K562 (cell line): ENCODE measurements at regions not wholly inside any gene's neighbourhood (a gene's known extent, or its start where the extent isn't known, plus 50 kb on each side); places are given as distances from the start of the nearest gene placed in this dataset.

Experiments used
- FOXK2 ChIP-seq, 2 experiments: fragments of 450-650 bp; IDR thresholded peaks in 1 of 2; conservative IDR thresholded peaks in 1 of 2; 2 replicates each; pipeline ENCODE4 v1.6.1; 2016; ENCODE audit warnings: low read depth in 2 of 2, mild to moderate bottlenecking in 1 of 2
- RBBP5 ChIP-seq: fragments of 200-600 bp; sonication (generic); IDR thresholded peaks from 2 replicates; pipeline ENCODE4 v1.6.1; 2012; ENCODE audit warnings: borderline replicate concordance, mild to moderate bottlenecking, low read length, control low read depth, inconsistent platforms; ENCODE audit not compliant: insufficient read depth, poor library complexity, severe bottlenecking
- RFX1 ChIP-seq: fragments of 450-650 bp; IDR thresholded peaks from 2 replicates; pipeline ENCODE4 v1.6.1; 2016; ENCODE audit warnings: mild to moderate bottlenecking, moderate library complexity
- ZNF318 ChIP-seq, 2 experiments: fragments of 450-650 bp; IDR thresholded peaks; 2 replicates each; pipeline ENCODE4 v1.6.1; 2016; ENCODE audit warnings: mild to moderate bottlenecking in 2 of 2, borderline replicate concordance in 1 of 2, low read depth in 1 of 2, moderate library complexity in 1 of 2
- TF ChIP-seq, protein P1 (sequence below): sonication (generic); formaldehyde crosslinking; IDR thresholded peaks from 2 replicates; pipeline ENCODE4 v1.8.1; 2023; ENCODE audit warnings: mild to moderate bottlenecking, missing genetic modification reagents

- TF ChIP-seq ZNF318 (IDR thresholded peaks at IDR 0.05; ENCODE audit: borderline replicate concordance in 1 of 2, low read depth in 1 of 2) (no peak), RFX1 (no peak), FOXK2 (conservative IDR thresholded peaks at IDR 0.05 in 1 of 2, IDR thresholded peaks at IDR 0.05 in 1 of 2; ENCODE audit: low read depth in 2 of 2) (no peak), RBBP5 (no peak)
- TF ChIP-seq, protein P1, sequence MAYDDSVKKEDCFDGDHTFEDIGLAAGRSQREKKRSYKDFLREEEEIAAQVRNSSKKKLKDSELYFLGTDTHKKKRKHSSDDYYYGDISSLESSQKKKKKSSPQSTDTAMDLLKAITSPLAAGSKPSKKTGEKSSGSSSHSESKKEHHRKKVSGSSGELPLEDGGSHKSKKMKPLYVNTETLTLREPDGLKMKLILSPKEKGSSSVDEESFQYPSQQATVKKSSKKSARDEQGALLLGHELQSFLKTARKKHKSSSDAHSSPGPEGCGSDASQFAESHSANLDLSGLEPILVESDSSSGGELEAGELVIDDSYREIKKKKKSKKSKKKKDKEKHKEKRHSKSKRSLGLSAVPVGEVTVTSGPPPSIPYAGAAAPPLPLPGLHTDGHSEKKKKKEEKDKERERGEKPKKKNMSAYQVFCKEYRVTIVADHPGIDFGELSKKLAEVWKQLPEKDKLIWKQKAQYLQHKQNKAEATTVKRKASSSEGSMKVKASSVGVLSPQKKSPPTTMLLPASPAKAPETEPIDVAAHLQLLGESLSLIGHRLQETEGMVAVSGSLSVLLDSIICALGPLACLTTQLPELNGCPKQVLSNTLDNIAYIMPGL: no peak
- TF ChIP-seq, all 486 proteins: peak for 0
These were observed 963.0 kb downstream of the TDRD15 start (continued) for GRCh38 chr2:22086726-22087125.
